ENCODE measurements at regions not wholly inside any gene's neighbourhood (a gene's known extent, or its start where the extent isn't known, plus 50 kb on each side); places are given as distances from the start of the nearest gene placed in this dataset.
"Not testable (repeated sequence)": the region's sequence is repeated elsewhere in the genome, so short reads cannot be mapped to it uniquely, and the experiment has no call there.

- DNase-seq, result no peak
Measured at GRCh38 chr2:156700681-156701080, 264.5 kb downstream of the GPD2 start.

GRCh38 chr2:156702541-156702940, 266.4 kb downstream of the GPD2 start:
- no peak for DNase-seq

GRCh38 chr2:156703642-156704041, 267.5 kb downstream of the GPD2 start:
- no peak for DNase-seq

DNA sequence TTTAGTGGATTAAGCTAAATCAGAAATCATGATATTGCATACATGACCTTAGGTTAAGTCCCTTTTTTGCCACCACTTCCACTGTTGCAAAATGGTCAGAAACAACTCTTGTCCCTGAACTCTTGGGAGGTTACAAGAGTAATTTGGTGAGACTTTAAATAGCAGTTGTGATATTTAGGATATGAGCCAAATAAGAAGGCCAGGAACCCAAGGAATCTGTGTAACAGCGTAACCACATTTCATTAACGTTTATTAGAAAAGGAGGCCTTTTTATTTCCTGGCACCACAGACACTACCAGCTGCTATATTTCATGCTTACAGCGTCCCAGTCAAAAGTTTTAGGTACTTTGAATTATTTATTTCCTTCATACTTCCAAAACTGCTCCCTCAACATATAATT, 268.0 kb downstream of the GPD2 start:
- DNase-seq, result no peak

DNA sequence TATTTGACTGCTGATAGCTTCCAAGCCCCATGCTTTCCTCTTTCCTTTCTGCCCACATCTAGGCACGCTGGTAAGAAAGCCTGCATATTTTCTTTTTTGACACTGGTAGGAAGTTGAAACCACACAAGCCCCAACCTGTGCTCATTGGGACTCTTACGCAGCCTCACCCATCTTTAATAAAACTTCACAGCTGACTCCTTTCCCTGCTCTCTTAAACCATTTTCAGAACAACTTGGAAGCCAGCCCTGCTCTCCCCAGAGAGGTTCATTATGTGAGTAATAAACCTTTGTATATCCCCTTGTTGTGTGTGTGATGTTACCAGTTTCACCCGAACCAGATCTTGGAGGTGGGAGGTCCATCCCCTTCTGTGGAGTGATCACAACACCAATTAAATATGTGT, 268.4 kb downstream of the GPD2 start:
- DNase-seq, result no peak

GRCh38 chr2:156706576-156706975, 270.4 kb downstream of the GPD2 start:
- no peak for DNase-seq

- DNase-seq, result no peak
Measured at GRCh38 chr2:156708051-156708450, 271.9 kb downstream of the GPD2 start.

GRCh38 chr2:156709091-156709490, 272.9 kb downstream of the GPD2 start:
- no peak for DNase-seq

DNA sequence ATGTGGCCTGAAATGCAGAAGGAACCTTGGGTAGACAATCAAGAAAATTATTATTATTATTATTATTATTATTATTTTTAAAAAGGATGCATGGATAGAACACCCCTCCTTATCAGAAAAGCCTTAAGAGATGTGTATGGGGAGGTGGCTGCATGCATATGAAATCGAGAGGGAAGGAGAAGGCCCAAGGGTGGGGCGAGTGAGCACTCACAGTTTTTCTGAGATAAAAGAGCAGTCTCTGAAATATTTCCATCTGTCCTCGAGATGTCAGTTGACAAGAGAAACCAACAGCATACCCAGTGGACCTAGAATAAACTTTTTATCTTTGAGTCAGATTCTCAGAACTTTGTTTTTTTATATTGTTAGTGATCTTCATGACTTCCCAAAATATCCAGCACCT, 282.9 kb downstream of the GPD2 start:
- DNase-seq, result no peak

- no peak for DNase-seq
Measured at GRCh38 chr2:156727867-156728266, 291.7 kb downstream of the GPD2 start.

DNA sequence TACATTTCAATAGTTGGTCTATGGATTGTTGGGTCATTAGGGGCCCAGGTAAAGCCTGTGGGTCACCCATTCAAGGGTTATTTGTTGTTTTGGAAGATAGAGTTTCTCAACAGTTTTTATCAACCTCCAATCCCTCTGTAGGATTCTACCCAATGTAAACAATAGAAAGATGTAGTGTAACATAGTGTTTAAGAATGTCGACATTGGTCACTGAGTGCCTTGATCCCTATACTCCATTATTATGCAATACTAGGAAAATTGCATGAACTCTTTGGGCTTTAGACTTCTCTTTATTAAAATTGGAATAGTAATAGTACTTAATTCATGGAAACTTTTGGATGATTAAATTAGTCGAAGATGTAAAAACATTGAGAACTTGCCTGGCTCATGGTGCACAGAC, 292.1 kb downstream of the GPD2 start:
- no peak for DNase-seq

DNA sequence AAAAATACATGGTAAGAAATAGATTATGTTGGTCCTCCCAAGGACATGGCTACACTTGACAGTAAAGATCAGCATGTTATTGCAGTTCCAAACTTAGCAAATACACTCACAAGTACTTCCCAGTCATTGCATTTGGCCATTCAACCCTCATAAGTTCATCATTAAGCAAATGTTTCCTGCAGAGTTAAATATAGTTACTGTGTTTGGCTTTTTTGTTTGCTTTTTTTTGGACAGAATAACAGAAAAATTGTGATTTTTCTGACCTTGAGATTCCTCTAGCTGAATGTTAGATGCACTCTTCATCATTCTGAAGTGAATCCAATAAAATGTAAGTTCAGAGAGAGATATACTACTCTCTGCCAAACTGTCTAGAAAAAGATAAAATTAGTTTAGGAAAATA, 295.3 kb downstream of the GPD2 start:
- no peak for DNase-seq

DNA sequence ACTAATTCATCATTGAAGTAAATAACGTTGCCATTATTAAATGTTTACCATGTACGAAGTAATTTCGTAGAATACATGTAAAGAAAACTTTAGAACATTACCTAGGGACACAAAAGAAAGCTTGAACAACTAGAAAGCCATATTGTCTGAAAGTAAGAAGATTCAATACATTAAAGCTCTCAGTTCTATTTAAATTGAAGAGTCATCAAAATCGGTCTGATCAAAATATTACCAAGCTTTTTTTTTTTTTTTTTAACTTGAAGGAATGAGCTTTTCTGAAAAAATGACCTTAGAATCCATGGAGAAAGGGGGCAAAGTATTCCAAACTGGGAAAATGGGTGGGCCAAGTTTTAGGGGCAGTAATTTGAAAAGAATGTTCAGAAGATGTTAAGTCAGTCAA, 300.8 kb downstream of the GPD2 start:
- no peak for DNase-seq

DNA sequence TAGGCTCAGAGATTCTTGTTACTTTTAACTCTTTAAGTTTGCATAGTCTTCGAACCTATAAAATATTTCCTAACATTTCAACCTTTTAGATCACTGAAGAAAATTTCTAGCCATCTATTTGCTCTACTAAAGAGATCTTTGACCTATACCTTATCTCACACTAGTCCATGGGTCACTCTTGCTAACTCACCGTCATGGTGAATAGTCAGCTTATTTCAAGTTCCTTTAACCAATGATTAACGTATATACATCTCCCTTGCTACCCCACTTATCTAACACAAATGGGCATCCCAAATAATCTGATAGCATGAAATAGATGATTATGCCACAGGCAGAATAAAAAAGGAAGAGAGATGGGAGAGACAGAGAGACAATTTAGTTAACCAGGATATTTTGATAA, 303.1 kb downstream of the GPD2 start:
- no peak for DNase-seq

GRCh38 chr2:156745619-156746018, 309.4 kb downstream of the GPD2 start:
- no peak for DNase-seq

DNA sequence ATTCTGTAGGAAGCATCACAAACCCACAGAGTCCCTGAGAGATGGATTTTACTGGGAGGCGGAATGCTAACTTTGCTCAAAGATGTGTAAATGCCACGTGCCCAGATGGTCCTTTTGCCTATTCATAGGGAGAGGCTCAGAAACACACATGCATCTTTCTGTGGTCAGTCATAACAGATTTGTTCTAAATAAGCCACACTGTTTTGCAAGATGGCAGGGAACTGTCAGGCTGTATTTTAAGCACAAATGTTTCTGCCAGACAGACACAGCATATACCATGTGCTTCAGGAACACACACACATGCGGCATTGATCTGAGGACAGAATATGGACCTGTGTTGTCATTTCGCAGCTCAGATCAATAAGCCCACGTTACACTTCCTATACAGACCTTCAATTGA, 312.0 kb downstream of the GPD2 start:
- DNase-seq, result no peak

DNA sequence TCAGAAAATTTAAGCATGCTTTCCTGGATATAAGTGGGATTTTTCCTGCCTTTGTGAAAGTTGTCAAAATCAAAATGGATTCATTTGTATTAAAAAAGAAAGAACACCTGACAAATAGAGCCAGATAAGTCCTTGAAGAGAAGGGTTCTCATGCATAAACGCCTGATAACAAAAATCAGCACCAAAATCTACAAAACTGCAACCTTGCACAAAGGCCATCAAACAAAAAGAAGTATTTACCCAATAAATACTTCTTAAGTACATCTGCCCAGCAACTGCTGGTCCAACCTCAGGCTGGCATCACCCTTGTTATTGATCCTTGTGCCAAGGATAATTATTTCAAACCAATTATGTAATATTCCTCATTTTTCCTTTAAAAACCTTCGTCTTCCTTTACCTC, 315.9 kb downstream of the GPD2 start:
- DNase-seq, result no peak

GRCh38 chr2:156753766-156754165, 317.6 kb downstream of the GPD2 start:
- no peak for DNase-seq

DNA sequence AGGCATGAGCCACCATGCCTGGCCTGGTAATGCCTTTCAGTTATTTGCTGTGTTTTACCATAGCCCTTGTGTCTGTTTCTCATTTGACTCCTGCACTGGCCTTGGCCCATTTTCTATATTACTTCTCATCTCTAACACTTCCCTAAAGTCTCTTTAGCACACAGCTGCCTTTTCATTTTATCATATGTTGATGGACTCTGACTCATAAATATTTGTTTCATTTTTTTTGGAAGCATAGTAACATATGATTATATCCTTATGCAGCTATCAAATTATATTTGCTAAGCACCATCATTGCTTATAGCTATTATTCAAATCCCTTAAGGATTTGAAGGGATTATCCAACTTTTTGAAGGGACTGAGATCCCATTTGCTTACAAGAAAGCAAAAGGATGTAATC, 320.3 kb downstream of the GPD2 start:
- DNase-seq, result no peak

DNA sequence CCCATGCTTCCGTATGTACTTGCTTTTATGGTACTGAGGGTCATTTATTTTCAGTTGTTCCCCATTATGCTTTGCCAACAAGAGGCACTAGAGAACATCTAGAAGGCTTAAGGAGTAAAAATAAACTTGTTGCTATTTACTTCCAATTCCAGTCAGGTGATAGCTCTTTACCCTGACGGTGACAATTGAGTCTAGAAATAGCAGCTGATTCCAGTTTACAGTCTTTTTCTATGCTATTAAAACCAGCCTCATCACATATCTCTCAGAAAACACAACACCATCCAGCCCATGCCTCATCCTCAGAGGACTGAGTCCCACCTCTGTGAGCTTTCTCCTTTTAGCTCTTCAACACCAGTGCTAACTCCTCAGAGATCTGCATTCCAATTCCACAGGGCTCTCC, 327.0 kb downstream of the GPD2 start:
- no peak for DNase-seq

GRCh38 chr2:156765043-156765442, 328.9 kb downstream of the GPD2 start:
- no peak for DNase-seq

- no peak for DNase-seq
Measured at GRCh38 chr2:156765450-156765849, 329.3 kb downstream of the GPD2 start.

- DNase-seq, result peak in 1 of 2 experiments; percentile 8
Measured at GRCh38 chr2:156769802-156770201, 333.6 kb downstream of the GPD2 start.

DNA sequence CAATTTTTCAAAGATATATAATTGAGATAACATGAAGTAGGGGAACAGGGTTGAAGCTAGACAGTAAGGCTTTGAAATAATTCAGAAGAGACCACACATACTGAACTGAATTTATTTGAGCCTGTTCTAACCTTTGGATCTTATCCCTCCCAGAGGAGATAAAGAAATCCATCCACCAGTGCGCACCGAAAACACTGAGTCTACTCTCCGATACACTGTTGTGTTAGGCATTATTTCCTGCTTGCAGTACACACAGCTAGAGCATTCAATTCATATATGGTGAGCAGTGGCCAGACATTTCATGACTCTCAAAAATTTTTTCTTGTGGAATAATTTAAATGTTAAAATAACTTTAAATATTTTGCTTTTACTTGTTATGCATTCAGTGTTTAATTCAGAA, 342.7 kb downstream of the GPD2 start:
- DNase-seq, result no peak

GRCh38 chr2:156779416-156780120, 343.4 kb downstream of the GPD2 start:
- DNase-seq, result no peak

DNA sequence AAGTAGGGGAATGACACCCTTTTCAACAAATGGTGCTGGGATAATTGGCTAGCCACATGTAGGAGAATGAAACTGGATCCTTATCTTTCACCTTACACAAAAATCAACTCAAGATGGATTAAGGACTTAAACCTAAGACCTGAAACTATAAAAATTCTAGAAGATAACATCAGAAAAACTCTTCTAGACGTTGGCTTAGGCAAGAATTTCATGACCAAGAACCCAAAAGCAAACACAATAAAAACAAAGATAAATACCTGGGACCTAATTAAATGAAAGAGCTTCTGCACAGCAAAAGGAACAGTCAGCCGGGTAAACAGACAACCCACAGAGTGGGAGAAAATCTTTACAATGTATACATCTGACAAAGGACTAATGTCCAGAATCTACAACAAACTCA, 345.5 kb downstream of the GPD2 start:
- not testable (repeated sequence) for DNase-seq
